HG03575 (cell line): ENCODE measurements at regions not wholly inside any gene's neighbourhood (a gene's known extent, or its start where the extent isn't known, plus 50 kb on each side); places are given as distances from the start of the nearest gene placed in this dataset.

Experiments used
- ATAC-seq: cut with Tn5 transposase; IDR thresholded peaks from one replicate; pipeline ENCODE4 v1.9.1; 2021; ENCODE audit not compliant: unreplicated experiment, insufficient number of reproducible peaks, low FRiP score; ENCODE audit errors: extremely low read depth

DNA sequence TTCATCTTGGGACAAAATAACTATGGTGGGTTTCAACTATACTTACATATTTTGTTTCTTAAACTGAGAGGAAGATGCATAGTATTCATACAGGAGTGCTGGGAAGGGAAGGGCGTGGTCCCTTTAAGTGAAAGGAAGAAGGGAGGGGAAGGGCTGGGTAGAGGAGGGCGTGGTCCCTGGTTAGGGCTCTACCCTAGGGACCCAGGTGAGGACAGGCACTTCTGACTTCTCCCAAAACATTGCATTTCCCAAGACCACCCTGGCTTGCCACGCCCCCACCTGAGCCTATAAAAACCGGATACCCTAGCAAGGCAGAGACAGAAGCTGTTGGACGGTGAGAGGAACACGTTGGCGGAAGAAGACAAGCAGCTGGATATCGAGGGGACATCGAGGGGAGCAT lies 157.6 kb upstream of the PLXNA4 start:
- ATAC-seq, result no peak

DNA sequence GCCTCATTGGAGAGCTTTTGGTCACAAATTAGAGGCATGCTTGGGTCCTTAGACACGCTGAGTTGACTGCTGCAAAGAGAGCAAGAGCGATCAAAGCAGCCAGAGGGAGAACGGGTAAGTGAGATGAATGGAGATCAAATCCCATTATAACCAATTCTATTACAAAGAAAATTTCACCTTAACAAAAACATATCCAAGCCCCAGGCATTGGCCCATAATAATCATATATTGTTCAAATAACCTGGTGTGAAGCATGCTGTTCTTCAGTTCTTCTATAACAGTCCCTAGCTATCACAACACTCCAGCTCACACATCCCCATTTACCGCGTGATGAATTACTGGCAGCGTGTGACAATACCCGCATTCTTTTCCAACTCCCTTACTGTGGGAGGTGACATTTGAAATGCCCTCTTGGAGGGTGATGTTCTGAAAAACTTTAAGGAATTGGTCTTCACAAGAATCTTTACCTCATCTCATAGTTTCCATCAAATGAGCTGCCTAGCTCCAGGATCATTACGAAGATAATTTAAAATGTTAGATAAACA lies 156.1 kb upstream of the PLXNA4 start:
- ATAC-seq, result no peak

DNA sequence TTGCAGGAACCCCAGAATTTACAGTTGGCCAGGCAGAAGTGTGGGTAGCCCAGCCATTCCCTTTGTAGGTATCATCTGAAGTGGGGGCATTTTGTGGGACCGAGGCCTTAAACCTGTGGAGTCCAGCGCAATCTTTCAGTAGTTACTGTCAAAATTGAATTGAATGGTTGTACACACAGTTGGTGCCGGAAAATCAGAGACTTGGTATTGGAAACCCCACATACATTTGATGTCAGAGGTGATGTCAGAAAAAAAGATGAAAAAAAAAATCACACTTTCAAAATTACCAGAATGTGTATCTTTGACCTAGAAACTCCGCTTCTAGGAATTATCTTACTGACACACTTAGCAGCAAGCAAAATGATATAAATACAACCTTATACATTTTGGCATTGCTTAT lies 153.8 kb upstream of the PLXNA4 start:
- no peak for ATAC-seq

DNA sequence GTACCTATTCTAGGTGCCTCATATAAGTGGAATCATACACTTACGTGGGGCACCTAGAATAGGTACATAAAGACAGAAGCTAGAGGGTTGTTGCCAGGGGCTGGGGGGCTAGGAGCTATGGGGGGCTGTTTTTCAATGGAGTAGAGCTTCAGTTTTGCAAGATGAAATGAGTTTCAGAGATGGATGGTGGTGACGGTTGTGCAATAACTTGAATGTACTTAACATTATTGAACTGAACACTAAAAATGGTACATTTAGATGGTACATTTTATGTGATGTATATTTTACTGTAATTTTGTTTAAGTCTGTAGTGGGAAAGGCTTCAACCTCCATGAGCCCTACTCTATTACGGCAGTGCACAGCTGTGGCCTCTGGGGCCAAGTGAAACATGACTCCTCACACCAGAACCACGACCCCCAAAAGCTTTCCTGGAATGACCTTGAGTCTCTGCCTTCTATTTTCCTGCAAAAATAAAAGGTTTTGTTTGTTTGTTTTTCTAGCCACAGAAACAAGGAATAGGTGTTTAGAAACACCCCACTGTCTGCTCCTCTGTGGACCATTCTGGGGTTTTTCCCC lies 147.3 kb upstream of the PLXNA4 start:
- no peak for ATAC-seq

DNA sequence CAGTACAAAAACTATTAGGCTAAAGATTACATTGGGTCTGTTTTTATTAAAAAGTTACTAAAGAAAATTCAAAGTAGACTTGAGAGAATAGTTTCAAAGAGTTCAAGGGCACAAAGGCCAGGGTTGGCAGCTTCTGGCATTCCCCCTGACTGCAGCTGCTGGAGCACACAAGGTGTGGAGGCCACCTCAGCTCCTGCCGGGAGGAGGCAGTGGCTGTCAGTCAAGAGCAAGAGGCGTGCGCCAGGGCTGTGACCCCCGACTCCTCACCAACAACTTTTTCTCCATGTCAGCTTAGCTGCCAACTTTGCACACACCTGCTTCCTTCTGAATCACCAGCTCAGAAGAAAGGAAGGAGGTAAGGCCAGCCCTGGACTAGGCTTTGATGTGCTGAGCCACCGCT lies 144.6 kb upstream of the PLXNA4 start:
- ATAC-seq, result no peak

DNA sequence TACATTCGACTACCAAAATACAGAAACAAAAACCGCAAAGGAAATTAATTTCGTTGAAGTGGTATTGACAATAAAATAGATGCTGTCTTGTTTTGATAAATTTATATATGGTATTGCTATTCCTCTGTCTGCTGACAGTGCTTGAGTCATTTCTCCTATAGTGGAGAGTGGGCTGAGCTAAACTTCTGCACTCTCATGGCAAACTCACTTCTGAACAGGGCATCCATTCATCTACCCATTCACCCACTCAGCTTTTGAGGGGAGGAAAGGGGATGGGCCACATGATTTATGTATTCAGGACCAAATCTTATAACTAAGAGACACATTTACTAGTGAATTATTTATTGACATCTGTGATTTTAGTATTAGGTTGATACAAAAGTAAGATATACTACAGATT lies 137.6 kb upstream of the PLXNA4 start:
- ATAC-seq, result no peak

DNA sequence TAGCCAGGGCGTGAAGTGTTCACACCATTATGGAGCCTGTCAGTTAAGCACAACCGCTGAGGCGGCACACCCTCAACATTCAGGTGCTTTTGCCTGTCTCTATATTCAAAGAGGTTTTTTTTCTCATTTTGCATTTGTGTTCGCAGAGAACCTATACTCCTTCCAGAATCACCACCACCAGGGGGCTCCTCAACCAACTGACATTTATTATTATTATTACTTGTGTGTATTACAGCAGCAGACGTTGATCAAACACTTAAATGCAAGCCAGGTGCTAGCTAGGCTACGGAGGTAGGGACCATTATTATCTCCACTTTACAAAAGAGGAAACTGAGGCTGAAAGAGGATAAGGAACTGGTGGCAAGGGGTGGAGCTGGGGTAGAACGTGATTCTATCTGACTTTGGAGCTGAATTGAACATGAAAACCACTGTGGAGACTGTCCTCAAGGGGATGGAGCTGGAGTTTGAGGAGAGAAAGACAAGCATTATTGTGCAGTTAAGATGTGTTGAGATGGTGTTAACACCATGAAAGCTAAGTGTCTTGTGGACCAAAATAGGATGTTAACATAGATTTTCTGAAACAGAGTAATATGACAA lies 133.8 kb upstream of the PLXNA4 start:
- no peak for ATAC-seq

DNA sequence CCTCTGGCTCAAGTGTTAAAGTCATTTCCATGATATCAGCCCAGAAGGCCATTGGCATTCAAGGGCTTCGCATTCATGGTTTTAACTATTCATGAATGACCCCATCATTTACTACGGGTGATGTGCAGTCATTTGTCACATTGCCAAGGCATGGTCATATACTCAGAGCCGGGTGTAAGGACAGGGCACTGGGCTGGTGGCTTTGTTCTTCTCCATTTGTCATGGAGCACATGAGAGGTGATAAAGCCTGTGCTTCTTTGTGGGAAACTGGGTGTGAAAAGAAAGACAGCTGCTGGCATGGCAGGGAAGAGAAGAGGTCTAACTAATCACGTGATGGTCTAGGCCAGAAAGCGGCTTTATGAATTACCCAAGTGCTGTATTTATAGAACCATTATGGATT lies 132.2 kb upstream of the PLXNA4 start:
- ATAC-seq, result no peak

DNA sequence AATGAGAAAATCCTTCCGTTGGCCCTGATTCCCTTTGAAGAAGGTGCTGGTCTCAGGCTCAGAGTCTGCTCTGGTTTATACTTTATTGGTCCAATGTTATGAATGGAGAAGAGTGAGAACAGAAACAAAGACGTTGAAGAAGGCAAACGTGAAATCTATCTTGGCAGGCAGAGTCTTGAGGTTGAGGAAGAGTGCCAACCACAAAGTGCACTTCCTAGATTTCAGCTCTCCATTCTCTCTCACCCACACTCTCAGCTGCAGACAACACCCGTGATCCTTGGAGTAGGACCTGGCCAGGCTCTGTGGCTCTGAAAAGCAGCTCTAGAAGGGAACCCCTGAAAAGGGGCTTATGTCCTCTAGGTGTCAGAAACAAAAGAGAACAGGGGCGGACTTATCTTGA lies 128.9 kb upstream of the PLXNA4 start:
- ATAC-seq, result no peak

DNA sequence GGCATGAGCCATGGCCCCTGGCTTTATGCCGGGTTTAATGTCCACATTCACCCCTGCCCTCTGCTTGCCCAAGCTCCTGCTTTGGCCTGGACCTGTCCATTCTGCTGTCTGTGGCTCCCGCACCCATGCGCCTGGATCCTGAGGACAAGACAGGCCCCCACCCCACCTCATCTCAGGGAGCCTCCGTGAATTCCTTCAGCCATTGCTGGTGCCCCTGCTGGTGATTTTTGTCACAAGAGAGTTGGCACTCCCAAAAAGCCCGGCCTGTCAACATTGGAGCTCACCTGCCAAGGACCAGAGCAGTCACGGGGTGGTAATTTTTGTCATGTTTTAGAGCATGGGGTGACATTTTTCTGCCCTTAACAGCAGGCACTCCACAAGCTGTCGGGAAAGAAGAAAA lies 127.5 kb upstream of the PLXNA4 start:
- no peak for ATAC-seq

DNA sequence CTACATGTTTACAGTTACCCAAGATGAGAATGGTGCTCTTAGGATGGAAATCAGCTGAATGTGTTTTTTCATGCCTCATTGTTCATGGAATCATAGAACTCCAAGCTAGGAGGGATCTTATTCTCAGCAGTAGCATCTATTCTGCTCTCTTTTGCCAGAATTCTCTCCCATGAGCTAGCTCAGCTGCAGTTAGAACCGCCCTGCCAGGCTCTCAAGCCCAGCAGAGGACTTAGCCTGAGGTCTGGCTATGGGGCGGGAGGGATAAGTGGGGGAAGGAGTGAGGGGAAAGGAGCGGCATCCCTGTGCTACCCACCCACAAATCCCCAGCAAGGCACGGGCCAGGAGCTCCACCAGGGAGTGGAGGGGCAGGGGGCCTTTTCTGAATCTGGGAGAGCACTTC lies 120.7 kb upstream of the PLXNA4 start:
- no peak for ATAC-seq

DNA sequence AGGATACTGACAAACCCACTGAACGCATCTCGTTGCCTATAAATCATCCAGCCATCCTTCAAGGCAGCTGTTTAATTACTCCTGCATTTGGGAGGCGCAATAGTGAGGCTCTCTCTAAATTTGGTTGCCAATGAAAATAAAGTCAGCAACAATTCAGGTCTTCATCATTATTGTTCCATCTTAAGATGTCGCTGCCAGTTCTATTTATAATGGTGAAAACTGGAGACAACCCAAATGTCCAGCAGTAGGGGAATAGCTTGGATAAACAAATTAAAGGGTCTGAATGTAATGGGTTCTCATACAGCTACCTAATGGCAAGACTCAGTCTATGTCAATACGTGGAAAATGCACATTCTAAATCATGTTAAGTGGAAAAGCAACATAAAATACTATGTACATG lies 120.1 kb upstream of the PLXNA4 start:
- no peak for ATAC-seq

DNA sequence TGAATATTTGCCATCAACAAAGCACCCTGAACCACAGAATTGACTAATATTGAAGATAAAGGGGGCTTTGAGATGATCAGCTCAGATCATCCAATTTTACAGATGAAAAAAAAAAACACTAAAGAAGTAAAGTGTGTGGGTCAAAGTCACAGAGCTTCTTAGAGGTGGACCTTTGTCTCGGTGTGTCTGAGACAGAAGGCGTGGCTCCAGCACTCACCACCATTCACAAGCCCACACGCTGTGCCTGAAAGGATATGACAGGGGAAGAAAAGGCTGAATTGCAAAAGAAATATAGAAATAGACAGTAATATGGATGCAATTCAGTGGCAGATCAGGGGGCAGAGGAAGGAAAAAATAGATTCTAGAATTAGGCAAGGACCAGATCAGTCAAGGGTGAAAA lies 114.9 kb upstream of the PLXNA4 start:
- ATAC-seq, result no peak

DNA sequence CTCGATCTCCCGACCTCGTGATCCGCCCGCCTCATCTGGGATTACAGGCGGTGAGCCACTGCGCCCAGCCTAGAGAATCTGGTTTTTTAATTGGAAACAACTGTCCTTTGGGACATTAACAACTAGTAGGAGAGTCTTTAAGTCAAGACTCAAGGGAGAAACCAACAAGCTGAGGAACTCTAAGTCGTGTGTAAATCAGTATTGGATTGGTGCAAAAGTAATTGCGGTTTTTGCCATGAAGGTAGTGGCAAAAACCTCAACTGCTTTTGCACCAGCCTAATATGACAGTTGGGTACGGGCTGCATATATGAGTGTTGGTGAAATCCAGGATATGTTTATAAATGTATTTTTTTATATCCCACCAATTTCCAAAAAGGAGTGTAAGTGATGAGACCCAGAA lies 113.9 kb upstream of the PLXNA4 start:
- ATAC-seq, result no peak

DNA sequence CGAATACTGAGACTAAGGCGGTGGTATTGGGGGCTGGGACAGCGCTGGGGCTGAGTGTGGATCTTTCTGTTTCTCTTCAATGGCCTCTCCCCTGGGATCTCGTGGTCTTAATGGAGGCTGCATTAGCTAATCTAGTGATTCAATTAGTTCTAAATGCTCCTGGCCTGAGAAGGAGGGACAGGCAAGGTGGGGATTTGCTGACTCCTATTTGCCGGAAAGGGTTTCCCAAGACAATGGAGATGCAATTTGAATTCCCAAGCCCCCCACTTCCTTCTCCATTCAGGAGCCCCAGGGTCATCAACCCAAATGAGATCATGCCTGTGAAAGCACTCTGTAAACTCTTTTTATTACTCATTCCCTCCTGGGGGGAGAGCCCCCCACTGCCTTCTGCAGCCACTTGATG lies 111.7 kb upstream of the PLXNA4 start:
- no peak for ATAC-seq

DNA sequence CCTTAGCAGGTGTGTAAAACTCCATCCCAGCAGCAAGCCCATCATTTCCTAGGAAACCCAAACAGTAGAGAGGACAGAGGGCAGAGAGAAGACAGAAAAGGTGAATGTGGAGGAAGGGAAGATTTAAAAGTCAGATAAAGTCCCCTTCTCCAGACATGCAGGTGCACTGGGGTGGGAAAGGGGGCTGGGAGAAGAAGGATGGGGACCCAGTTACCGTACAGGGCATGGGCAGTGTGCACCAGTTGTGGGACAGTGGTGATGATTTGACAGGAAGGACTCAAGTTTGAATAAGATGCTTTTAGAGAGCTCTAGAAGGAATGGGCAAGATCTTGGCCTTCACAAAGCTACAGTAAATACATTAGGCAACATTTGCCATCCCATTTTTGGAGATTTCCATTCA lies 110.7 kb upstream of the PLXNA4 start:
- ATAC-seq, result no peak

DNA sequence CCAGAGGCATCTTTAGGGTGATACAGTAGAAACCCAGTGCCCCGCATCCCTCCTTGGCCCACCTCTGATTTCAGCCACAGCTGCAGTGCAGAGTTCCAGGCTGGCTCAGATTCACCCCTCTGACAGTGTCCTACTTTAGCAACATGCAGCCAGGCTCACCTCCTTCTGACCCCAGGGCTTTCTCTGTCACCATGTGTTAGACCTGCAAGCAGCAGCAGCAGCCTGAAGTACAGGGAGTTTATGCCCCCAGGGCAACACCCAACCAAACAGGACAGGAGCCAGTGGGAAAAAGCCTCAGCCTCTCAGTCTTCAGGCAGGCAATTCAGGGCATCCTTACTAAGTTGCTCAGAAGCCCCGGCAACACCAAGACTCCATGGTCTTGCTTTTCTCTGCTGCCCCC lies 109.0 kb upstream of the PLXNA4 start:
- ATAC-seq, result no peak

DNA sequence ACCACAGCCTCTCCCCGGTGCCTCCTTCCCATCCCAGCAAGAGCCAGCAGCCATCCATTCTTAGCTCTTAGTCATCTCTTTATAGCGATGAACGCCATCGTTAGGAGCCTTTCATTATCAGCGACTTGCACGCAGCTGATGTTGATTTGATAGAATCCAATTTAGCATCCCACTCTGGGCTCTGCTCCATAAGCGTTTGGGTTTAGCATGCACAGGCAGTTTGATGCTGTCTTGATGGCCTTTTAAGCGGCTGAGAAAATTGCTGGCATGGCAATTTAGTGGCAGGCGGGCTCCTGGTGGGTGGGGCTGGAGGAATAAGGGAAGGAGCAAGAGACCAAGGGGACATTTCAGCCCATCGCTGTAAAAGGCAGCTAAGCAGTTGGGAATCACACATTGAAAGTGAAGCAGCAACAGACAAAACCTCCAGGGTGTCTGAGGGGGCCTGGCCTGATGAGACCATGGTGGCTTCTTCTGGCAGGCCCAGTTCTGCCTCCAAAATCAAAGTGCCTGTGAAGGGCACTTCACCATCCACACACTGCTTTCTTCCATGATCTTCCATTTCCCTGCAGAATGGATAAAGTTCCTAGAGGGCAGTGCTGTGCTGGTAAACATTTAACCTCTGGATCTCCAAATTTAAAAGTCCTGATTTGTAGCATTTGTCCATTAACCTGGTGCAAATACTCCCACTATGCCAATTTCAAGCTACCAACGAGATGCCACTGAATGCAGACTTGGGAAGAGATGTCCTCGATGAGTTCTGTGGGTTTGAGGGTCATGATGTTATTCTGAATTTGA lies 107.8 kb upstream of the PLXNA4 start:
- ATAC-seq, result no peak

DNA sequence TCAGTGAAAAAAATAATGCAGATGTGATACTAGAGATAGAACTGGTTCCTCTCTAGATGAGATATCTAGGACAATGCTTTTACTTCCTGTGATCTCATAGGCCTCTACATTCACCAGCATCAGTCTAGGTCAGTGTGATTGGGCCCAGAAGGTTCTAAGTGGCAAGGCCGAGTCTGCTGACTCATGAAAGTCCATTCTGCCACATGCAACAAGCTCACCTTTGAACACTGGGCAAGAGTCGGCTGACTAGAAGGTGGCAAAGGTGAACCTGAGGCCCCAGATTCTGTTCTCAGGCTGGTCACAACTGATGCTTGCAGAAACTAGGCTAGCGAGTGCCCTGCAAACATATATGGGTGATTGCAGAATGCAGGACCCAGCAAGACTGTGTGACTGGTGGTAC lies 105.7 kb upstream of the PLXNA4 start:
- no peak for ATAC-seq

DNA sequence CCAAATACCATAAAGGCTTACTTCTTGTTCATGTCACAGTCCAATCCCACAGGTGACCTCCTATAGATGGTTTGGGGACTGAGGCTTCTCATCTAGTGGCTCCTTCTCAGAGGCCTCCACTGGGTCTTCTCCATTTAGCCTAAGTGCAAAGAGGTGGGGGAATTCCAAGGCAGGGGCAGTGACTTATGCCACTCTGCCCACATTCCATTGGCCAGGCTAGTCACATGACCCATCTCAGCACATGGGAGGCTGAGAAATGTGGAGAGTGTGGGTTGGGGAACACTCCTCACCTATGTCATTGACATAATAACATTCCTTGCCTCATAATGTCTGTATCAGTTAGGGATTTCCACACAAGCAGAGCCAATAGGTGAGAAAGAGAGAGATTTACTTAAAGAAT lies 104.3 kb upstream of the PLXNA4 start:
- no peak for ATAC-seq
